Thoracic aorta (tissue), 2 donors: ENCODE measurements at regions not wholly inside any gene's neighbourhood (a gene's known extent, or its start where the extent isn't known, plus 50 kb on each side); places are given as distances from the start of the nearest gene placed in this dataset.
A peak's percentile ranks its signal among the peaks of the same experiment; 100 is the strongest.
"Not testable (repeated sequence)": the region's sequence is repeated elsewhere in the genome, so short reads cannot be mapped to it uniquely, and the experiment has no call there.

Experiments used
- ATAC-seq: fragments of 150-250 bp; one replicate; pipeline ENCODE4 v1.8.0; 2017; ENCODE audit warnings: low read depth; ENCODE audit not compliant: insufficient number of reproducible peaks, low FRiP score
- DNase-seq: peaks from one replicate; pipeline ENCODE4 v3.0.0-alpha.2; 2020; ENCODE audit warnings: low spot score
- H3K27ac ChIP-seq, 2 donors: fragments of 200-600 bp; sonication (generic); 1 replicate in 1 of 2; 2 replicates in 1 of 2; pipeline ENCODE4 v1.5.1; 2016; ENCODE audit warnings: mild to moderate bottlenecking in 2 of 2, moderate library complexity in 2 of 2
- H3K27me3 ChIP-seq: fragments of 200-600 bp; sonication (generic); replicated peaks from 2 replicates; pipeline ENCODE4 v1.6.0; 2016; ENCODE audit warnings: mild to moderate bottlenecking; ENCODE audit not compliant: insufficient read depth
- H3K36me3 ChIP-seq: fragments of 200-600 bp; sonication (generic); one replicate; pipeline ENCODE4 v1.5.1; 2016
- H3K4me1 ChIP-seq, 2 donors: fragments of 200-600 bp; sonication (generic); 1 replicate in 1 of 2; 2 replicates in 1 of 2; pipeline versions ENCODE4 v1.5.1 to v1.6.0; 2016; ENCODE audit warnings: low read depth in 2 of 2, mild to moderate bottlenecking in 1 of 2; ENCODE audit not compliant: control insufficient read depth in 1 of 2
- H3K4me3 ChIP-seq: fragments of 200-600 bp; sonication (generic); 2 replicates; pipeline ENCODE4 v1.5.1; 2016; ENCODE audit warnings: mild to moderate bottlenecking
- H3K9me3 ChIP-seq: fragments of 200-600 bp; sonication (generic); 2 replicates; pipeline ENCODE4 v1.5.1; 2016
- TF ChIP-seq, protein P1 (sequence below): fragments of 200-600 bp; sonication (generic); IDR thresholded peaks from one replicate; pipeline ENCODE4 v1.5.1; 2019; ENCODE audit warnings: antibody characterized with exemption

DNA sequence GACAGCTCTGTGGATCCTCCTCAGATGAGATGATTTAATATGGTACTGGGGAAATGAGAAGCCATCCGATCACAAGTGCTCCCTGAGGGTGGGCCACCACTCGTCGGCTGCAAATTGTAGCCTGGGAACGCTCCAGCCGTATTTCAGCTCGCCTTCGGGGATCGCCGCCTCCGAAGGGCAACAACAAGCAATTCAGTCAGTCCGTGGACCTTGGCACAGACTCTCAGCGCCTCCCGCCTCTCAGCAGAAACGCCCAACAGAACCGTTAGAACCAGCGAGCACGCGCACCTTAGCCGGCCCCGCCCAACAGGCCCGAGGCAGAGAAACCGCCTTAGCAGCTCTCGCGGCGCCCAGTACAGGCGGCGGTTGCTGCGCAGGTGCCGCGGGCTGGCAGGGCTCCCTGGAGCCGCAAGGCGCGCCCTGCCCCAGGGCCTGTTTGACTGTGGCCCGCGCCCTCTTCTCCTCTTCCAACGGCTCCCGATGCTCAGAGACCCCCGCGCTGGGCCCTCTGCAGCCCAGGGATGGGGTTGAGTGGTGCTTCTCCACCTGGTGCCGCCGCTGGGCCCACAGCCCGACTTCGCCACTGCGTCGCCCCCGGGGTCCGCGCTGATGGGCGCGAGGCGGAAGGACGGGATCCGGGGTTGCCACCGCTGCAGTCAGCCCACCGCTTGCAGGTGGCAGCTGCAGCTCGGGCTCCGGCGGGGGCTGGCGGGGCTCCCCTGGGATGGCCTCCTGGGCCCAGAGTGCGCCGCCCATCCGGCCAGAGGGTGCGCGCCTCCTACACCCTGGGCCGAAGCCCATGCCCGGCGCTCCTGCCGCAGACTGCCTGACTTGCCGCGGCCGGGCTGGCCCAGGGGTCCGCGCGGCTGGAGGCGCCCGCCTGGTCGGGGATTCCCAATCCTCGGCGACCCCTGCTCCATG lies 77.9 kb upstream of the PABPC3 start:
- not testable (repeated sequence) for ATAC-seq, H3K27me3 ChIP-seq, H3K4me1 ChIP-seq, DNase-seq, H3K9me3 ChIP-seq, H3K36me3 ChIP-seq, H3K27ac ChIP-seq
- peak overlapping the region; percentile 44 for H3K4me3 ChIP-seq

- Histone ChIP-seq H3K27me3 (no peaks in the 10 kb centered on the region), H3K4me1 (peaks cover 0 to 5% of the 10 kb centered on the region in 2 donors), H3K4me3 (peak overlapping the region; percentile 44), H3K9me3 (no peaks in the 10 kb centered on the region), H3K27ac (no peak overlapping the region), H3K36me3 (no peaks in the 10 kb centered on the region)
- TF ChIP-seq, protein P1, sequence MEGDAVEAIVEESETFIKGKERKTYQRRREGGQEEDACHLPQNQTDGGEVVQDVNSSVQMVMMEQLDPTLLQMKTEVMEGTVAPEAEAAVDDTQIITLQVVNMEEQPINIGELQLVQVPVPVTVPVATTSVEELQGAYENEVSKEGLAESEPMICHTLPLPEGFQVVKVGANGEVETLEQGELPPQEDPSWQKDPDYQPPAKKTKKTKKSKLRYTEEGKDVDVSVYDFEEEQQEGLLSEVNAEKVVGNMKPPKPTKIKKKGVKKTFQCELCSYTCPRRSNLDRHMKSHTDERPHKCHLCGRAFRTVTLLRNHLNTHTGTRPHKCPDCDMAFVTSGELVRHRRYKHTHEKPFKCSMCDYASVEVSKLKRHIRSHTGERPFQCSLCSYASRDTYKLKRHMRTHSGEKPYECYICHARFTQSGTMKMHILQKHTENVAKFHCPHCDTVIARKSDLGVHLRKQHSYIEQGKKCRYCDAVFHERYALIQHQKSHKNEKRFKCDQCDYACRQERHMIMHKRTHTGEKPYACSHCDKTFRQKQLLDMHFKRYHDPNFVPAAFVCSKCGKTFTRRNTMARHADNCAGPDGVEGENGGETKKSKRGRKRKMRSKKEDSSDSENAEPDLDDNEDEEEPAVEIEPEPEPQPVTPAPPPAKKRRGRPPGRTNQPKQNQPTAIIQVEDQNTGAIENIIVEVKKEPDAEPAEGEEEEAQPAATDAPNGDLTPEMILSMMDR, result no peak
- no peak for DNase-seq
- no peak for ATAC-seq
Observed at GRCh38 chr13:25018729-25019115, 77.2 kb upstream of the PABPC3 start.

DNA sequence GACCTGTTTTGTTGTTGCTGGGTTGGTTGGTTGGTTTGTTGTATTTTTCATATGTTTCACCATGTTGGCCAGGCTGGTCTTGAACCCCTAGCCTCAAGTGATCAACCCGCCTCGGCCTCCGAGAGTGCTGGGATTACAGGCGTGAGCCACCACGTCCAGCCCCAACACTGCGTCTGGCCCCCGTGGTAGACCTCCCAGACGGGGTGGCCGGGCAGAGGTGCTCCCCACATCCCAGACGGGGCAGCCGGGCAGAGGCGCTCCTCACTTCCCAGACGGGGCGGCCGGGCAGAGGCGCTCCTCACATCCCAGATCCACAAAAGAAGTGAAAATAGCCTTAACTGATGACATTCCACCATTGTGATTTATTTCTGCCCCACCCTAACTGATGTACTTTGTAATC lies 76.2 kb upstream of the PABPC3 start:
- H3K36me3 ChIP-seq, H3K27ac ChIP-seq, H3K4me3 ChIP-seq, H3K4me1 ChIP-seq, ATAC-seq, DNase-seq, H3K27me3 ChIP-seq, H3K9me3 ChIP-seq: not testable (repeated sequence)

DNA sequence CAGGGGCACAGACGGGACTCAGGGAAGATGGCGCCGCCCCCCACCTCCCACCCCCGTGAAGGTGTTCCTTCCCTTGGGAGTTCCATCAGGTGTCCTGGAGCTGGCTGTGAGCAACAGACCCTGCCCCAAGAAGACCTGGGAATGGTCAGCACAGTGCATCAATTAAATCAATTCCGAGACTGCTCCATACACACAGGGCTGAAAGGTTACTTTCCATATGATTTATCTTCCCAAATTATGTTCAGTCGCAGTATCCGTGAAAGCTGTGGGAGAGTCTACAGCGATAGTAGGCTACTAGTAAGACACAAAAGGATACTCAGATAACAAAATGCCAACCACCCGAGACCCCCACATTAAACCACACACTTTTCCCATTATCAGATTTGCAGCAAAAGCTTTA lies 71.8 kb upstream of the PABPC3 start:
- H3K9me3 ChIP-seq, result no peaks in the 10 kb centered on the region
- H3K27me3 ChIP-seq, result no peaks in the 10 kb centered on the region
- no peak overlapping the region for H3K27ac ChIP-seq
- H3K36me3 ChIP-seq, result no peaks in the 10 kb centered on the region
- H3K4me1 ChIP-seq, result no peaks in the 10 kb centered on the region
- TF ChIP-seq, protein P1, result no peak
- ATAC-seq, result no peak
- DNase-seq, result no peak
- H3K4me3 ChIP-seq, result no peak overlapping the region

DNA sequence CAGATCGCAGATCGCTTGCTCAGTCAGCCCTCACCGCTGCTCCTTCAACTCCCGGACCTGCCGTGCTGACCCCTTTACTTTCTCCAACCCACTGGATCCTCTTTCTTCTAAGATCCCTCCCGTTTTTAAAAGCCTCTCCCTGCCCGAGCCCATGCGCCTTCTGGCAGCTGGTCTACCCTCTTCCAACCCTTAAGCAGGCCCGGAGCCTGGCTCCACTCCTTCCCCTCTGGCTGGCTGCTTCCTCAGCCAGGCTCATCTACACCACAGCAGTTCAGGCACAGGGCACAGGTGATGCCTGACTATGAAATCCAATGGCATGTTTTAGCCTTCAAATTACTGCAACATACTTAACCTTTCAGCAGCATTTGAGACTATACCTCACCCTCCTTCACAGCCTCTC lies 63.8 kb upstream of the PABPC3 start:
- H3K4me3 ChIP-seq, result no peak overlapping the region
- ATAC-seq (no peak), DNase-seq (no peak)
- no peaks in the 10 kb centered on the region for H3K27me3 ChIP-seq
- no peaks in the 10 kb centered on the region for H3K36me3 ChIP-seq
- TF ChIP-seq, protein P1, result no peak
- H3K27ac ChIP-seq, result no peak overlapping the region
- H3K4me1 ChIP-seq, result no peaks in the 10 kb centered on the region
- no peaks in the 10 kb centered on the region for H3K9me3 ChIP-seq

- H3K27me3 ChIP-seq, result no peaks in the 10 kb centered on the region
- TF ChIP-seq, protein P1, result no peak
- no peak overlapping the region for H3K27ac ChIP-seq
- H3K36me3 ChIP-seq, result no peaks in the 10 kb centered on the region
- no peaks in the 10 kb centered on the region for H3K9me3 ChIP-seq
- DNase-seq (no peak), ATAC-seq (no peak)
- H3K4me1 ChIP-seq, result no peaks in the 10 kb centered on the region
- H3K4me3 ChIP-seq, result no peak overlapping the region
Observed at GRCh38 chr13:25034173-25034572, 61.8 kb upstream of the PABPC3 start.
